GM11168 (cell line): ENCODE measurements at regions not wholly inside any gene's neighbourhood (a gene's known extent, or its start where the extent isn't known, plus 50 kb on each side); places are given as distances from the start of the nearest gene placed in this dataset.
"Not testable (repeated sequence)": the region's sequence is repeated elsewhere in the genome, so short reads cannot be mapped to it uniquely, and the experiment has no call there.

Source experiments
- in situ Hi-C: fragments of 300-500 bp; cut with MboI; formaldehyde crosslinking; loops from one replicate; pipeline ENCODE4 v1.12.0; 2022; ENCODE audit warnings: low sequenced_read_pairs; ENCODE audit not compliant: unreplicated experiment

DNA sequence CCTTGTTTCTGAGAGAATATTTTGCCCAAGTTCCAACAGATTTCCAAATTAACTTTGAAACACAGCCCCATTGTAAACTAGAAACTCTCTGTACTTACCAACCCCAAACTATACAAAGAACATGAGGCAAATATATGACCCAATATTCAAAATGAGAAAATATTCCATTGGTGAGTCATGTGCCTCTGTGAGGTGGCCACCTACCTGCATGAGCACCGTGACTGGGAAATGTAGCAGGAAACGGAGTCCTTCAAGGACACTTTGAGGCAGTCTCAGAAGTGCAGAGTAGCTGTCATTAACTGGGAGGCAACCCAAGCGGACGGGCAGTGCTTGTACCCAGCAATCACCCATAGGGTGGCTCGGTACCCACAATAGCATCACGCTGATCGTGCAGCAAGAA lies 335.5 kb upstream of the NOX3 start:
- in situ Hi-C loops = no loop called here

DNA sequence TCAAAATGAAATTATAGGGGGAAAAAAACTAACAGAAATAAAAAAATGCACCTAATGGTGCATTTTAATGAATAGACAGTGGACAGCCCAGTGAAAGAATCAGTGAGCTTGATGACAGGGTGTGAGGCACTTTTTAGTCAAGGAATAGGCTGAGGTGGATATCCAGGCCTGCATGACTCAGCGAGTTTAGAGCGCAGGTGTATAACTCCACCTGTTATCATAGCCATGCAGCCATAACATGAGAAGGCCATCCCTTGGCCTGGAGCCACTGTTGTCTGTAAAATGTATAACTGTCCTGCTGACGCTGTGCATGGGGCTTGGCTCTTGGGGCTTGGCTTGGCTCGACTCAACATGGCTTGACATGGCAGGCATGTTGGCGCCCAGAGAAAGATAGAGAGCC lies 331.5 kb upstream of the NOX3 start:
- in situ Hi-C loops = no loop called here

- in situ Hi-C loops = no loop called here
Measured at GRCh38 chr6:155786528-155786927, 330.9 kb upstream of the NOX3 start.

DNA sequence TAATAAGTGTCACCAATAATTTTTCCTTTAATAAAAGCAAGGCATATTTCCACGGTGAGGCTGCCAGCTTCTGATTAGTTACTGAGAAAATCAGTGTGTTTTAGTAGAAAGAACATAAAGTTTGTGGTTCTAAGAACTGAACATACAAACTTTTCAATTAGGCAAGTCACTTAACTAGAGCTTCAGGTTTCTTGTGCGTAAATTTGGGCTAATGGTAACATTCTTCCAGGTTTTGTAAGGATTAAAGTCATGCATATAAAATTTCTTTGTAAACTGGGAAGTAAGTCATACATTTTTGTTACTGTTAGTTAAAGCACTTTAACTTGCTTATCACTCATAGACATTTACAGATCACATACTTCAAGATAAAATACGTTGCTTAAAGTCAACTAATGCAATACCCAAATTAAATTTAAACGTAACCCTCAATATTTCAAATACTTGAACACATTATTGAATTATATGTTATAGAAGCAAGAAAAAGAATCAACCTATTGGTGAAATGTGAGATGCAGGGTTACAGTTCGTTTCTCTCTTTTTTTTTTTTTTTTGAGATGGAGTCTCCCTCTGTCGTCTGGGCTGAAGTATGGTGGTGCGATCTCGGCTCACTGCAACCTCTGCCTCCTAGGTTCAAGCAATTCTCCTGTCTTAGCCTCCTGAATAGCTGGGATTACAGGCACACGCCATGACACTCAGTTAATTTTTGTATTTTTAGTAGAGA lies 327.3 kb upstream of the NOX3 start:
- in situ Hi-C loops = no loop called here

DNA sequence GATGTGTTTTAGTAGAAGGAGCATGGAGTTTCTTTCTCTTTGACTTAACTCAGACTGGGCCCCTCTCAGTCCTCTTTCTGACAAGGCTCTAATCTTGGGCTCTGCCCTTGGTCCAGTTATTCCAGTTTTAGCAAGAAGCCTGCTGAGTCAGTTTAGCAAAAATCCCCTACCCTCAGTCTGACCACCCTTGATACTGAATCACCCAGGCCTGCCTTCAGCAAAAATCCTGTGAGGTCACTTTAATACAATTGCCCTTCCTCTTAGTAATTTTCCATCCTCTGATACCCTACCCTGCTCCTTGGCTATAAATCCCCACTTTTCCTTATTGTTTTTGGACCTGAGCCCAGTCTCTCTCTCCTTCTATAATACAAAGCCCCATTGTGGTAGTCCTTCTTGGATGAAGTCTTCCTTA lies 326.7 kb upstream of the NOX3 start:
- in situ Hi-C loops = no loop called here

GRCh38 chr6:155779456-155779855 lies 323.8 kb upstream of the NOX3 start:
- in situ Hi-C loops = no loop called here

- in situ Hi-C loops = no loop called here
Measured at GRCh38 chr6:155778336-155778735, 322.7 kb upstream of the NOX3 start.

- in situ Hi-C loops = no loop called here
Measured at GRCh38 chr6:155771822-155772221, 316.2 kb upstream of the NOX3 start.

DNA sequence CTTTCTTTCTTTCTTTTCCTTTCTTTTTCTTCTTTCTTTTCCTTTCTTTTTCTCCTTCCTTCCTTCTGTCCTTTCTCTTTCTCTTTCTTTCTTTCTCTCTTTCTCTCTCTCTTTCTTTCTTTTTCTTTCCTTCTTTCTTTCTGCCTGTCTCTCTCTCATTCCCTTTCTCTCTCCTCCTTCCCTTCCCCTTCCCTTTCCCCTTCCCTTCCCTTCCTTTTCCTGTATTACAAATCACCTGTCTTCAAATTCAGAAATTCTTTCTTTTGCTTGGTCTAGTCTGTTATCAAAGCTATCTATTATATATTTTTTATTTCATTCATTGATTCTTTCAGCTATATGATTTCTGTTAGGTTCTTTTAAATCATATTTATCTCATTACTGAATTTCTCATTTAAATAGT lies 315.2 kb upstream of the NOX3 start:
- in situ Hi-C loops = no loop called here

DNA sequence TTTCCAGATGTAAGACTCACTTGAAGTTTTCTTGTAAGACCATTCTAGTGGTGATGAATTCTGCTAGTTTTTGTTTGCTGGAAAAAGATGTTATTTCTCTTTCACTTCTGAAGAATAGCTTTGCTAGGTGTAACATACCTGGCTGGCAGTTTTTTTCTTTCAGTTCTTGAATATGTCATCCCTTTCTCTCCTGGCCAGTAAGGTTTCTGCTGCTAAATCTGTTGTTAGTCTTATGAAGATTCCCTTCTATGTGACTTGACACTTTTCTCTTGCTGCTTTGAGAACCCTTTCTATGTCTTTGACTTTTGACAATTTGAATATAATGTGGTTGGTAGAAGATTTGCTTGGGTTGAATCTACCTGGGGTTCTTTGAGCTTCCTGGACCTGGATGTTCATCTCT lies 314.7 kb upstream of the NOX3 start:
- in situ Hi-C loops = no loop called here

DNA sequence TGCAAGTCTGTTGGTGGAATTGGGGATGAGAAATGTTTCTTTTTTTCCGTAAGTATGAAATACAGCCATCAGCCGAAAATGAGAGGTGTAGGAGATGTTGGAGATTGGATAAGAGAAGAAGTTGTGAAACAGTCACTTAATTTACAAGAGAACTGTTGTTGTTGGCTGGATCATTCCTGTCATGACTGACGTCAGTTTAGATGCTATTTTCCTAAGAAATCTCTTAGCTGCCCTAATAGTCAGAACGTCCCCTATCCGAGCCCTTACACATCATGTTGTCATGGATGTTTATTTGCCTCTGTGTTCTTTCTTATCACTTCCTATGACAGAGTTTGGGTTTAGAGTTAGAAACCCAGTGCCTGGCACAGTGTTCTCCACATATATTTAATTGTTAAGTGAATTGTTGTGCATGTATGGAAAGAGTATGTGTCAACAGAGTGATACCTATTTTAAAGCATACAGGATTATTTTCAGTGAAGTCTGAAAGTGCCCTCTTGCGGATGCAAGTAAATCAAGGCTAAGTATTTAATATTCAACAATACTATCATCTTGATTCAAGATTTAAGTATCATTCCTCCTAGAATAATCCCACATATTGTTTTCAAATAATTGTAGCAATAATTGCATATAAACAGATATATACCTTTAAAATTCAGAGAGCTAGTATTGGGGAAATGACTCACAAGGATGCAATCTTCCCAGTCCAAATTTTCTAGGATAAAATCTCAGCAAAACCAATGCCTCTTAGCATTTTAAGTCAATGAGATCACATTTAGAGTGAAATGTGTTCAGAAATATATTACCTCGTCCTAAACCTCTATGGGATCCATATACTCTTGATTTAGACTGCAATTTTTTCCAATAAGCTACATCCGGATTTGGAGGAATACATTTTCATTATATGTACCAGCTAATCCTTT lies 309.9 kb upstream of the NOX3 start:
- in situ Hi-C loops = no loop called here

GRCh38 chr6:155762649-155763048 lies 307.0 kb upstream of the NOX3 start:
- in situ Hi-C loops = no loop called here

- in situ Hi-C loops = no loop called here
Measured at GRCh38 chr6:155755452-155755851, 299.8 kb upstream of the NOX3 start.

GRCh38 chr6:155748778-155749177 lies 293.1 kb upstream of the NOX3 start:
- in situ Hi-C loops = not testable (repeated sequence)

DNA sequence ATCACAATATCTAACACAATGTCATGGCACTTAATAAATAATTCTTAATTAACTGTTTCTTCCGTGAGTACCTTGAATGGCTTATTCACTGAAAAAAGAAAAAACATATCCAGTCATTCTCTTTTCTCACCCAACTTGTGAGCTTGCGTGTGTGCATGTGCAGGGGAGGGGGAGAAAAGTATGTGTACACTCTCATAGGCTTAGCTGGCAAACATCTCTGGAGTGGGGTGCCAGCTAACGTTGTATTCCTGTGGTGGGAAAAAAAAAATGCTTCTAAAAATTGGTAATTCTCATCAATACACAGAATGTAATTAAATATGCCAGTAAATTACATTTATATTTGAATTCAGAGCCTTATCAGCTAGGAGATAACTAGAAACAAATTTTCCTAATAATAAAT lies 291.9 kb upstream of the NOX3 start:
- in situ Hi-C loops = no loop called here

DNA sequence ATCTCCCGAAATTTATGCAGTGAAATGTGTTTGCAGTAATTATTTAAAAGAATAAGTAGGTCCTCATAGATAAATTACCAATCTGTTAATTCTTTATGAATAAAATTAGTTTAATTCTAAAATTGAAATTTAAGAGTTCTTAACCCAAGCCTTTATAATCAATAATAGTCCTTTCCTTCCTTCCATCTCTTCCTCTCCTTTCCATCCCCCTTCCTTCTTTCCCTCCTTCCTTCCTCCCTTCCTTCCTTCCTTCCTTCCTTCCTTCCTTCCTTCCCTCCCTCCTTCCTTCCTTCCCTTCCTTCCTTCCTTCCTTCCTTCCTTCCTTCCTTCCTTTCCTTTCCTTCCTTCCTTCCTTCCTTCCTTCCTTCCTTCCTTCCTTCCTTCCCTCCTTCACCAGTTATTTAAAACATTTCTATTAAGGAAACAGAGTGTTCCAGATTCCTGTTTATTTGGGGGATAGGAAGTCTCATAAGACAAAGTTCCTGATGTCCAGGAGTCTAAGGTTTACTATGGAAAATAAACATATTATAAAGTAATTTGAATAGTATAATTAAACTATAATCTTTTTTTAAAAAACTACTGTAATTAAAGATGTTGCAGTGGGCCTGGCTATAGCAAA lies 285.3 kb upstream of the NOX3 start:
- in situ Hi-C loops = no loop called here

DNA sequence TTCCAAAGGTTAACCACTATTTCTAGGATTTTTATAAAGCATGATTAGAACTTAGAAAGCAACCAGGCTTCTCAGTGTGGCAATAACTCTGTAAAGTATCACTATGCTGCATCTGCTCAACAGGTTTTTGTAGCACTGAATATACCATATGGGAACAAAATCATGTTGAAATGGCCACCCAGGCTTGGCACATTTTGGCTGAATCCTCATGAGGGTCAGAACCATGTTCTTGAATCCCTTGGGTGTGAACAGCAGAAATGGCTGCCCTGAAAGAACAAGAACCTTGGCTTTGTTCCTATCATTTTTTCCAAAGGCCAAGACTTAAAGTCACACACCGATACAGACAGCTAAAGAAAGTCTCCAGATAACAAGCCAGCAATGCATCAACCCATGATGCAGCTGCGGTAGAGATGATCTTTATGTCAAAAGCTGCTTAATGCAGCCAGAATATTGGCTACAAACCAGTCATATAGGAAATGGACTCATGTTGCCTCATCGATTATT lies 283.0 kb upstream of the NOX3 start:
- in situ Hi-C loops = no loop called here

DNA sequence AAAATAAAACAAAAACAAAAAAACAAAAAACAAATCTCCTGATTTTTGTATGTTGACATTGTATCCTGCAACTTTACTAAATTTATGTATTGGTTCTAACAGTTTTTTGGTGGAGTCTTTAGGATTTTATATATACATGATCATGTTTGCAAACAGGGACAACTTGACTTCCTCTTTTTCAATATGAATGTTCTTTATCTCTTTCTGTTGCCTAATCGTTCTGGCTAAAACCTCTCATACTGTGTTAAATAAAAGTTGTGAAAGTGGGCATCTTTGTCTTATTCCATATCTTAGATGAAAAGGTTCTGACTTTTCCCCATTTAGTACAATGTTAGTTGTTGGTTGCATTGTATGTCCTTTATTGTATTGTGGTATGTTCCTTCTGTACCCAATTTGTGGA lies 261.7 kb upstream of the NOX3 start:
- in situ Hi-C loops = no loop called here

- in situ Hi-C loops = no loop called here
Measured at GRCh38 chr6:155710704-155711103, 255.1 kb upstream of the NOX3 start.

- in situ Hi-C loops = no loop called here
Measured at GRCh38 chr6:155709262-155709661, 253.6 kb upstream of the NOX3 start.

GRCh38 chr6:155708100-155708499 lies 252.5 kb upstream of the NOX3 start:
- in situ Hi-C loops = no loop called here
